ENCODE measurements at regions not wholly inside any gene's neighbourhood (a gene's known extent, or its start where the extent isn't known, plus 50 kb on each side); places are given as distances from the start of the nearest gene placed in this dataset.
"Not testable (repeated sequence)": the region's sequence is repeated elsewhere in the genome, so short reads cannot be mapped to it uniquely, and the experiment has no call there.

- H3K4me3 ChIP-seq (ENCODE audit: low read depth in 2 of 2, low read length in 1 of 2); H3K4me1 ChIP-seq (ENCODE audit: control insufficient read depth in 1 of 2, insufficient read depth in 2 of 2, low read depth in 1 of 2, low read length in 1 of 2); H2AFZ ChIP-seq (ENCODE audit: low read depth); H3K79me2 ChIP-seq (ENCODE audit: insufficient read depth); H3K27ac ChIP-seq (ENCODE audit: low read depth in 2 of 2, low read length in 1 of 2); H3K27me3 ChIP-seq (ENCODE audit: insufficient read depth); H3K4me2 ChIP-seq; H3F3A ChIP-seq (replicated peaks; ENCODE audit: insufficient read depth); H3K9me2 ChIP-seq; POLR2A ChIA-PET; H3K36me3 ChIP-seq (replicated peaks in 1 of 2; ENCODE audit: control insufficient read depth in 1 of 2, insufficient read depth in 2 of 2, low read length in 1 of 2); CTCF ChIA-PET; H3K9me3 ChIP-seq; H3K9ac ChIP-seq; H4K20me1 ChIP-seq (ENCODE audit: insufficient read depth); DNase-seq: not testable (repeated sequence)
- 61% methylated on average over 23 of the region's 29 CpGs for WGBS (ENCODE audit: low lambda C conversion rate)
These were observed 384.7 kb upstream of the DEPDC1 start for GRCh38 chr1:68881330-68882194.

GRCh38 chr1:68889471-68889870 lies 392.6 kb upstream of the DEPDC1 start:
- Histone ChIP-seq H3K9me2 (no peaks in the 10 kb centered on the region; the same call in 1 of the 2 replicates), H3F3A (replicated peaks; ENCODE audit: insufficient read depth) (no peaks in the 10 kb centered on the region), H3K27me3 (ENCODE audit: insufficient read depth) (no peaks in the 10 kb centered on the region), H2AFZ (ENCODE audit: low read depth) (no peak overlapping the region), H3K4me2 (no peak overlapping the region), H3K27ac (ENCODE audit: low read depth in 2 of 2, low read length in 1 of 2) (no peak overlapping the region), H3K9ac (no peak overlapping the region), H3K9me3 (no peaks in the 10 kb centered on the region), H3K4me3 (ENCODE audit: low read depth in 2 of 2, low read length in 1 of 2) (no peak overlapping the region), H3K4me1 (ENCODE audit: control insufficient read depth in 1 of 2, insufficient read depth in 2 of 2, low read depth in 1 of 2, low read length in 1 of 2) (no peaks in the 10 kb centered on the region; a peak in 1 of 4 replicates), H3K36me3 (replicated peaks in 1 of 2; ENCODE audit: control insufficient read depth in 1 of 2, insufficient read depth in 2 of 2, low read length in 1 of 2) (no peaks in the 10 kb centered on the region), H4K20me1 (ENCODE audit: insufficient read depth) (no peaks in the 10 kb centered on the region), H3K79me2 (ENCODE audit: insufficient read depth) (no peaks in the 10 kb centered on the region)
- ChIA-PET CTCF (no interaction called here), POLR2A (no interaction called here)
- DNase-seq, result no peak
- WGBS (ENCODE audit: low lambda C conversion rate), result 49% methylated on average over 5 of the region's 5 CpGs
- TF ChIP-seq ELF1 (IDR thresholded peaks at IDR 0.05), result no peak
- no peak for TF ChIP-seq TAF1 (IDR thresholded peaks at IDR 0.05; ENCODE audit: borderline replicate concordance, low read depth, low read length)
- TF ChIP-seq ZBTB33 (IDR thresholded peaks at IDR 0.05; ENCODE audit: borderline replicate concordance, low read depth), result no peak
- TF ChIP-seq GABPA (IDR thresholded peaks at IDR 0.05; ENCODE audit: low read depth), result no peak
- no peak for TF ChIP-seq RCOR1 (IDR thresholded peaks at IDR 0.05; ENCODE audit: low read length)
- TF ChIP-seq SMC3 (IDR thresholded peaks at IDR 0.05; ENCODE audit: low read depth, low read length), result no peak

GRCh38 chr1:68890736-68891135 lies 393.9 kb upstream of the DEPDC1 start:
- Histone ChIP-seq H3K27ac (ENCODE audit: low read depth in 2 of 2, low read length in 1 of 2) (no peak overlapping the region), H3K79me2 (ENCODE audit: insufficient read depth) (no peaks in the 10 kb centered on the region), H3K9ac (no peak overlapping the region), H4K20me1 (ENCODE audit: insufficient read depth) (no peaks in the 10 kb centered on the region), H3K36me3 (replicated peaks in 1 of 2; ENCODE audit: control insufficient read depth in 1 of 2, insufficient read depth in 2 of 2, low read length in 1 of 2) (no peaks in the 10 kb centered on the region), H3K4me1 (ENCODE audit: control insufficient read depth in 1 of 2, insufficient read depth in 2 of 2, low read depth in 1 of 2, low read length in 1 of 2) (no peaks in the 10 kb centered on the region; a peak in 1 of 4 replicates), H3K9me3 (no peaks in the 10 kb centered on the region), H3K4me3 (ENCODE audit: low read depth in 2 of 2, low read length in 1 of 2) (no peak overlapping the region), H3K9me2 (no peaks in the 10 kb centered on the region; the same call in 1 of the 2 replicates), H3K4me2 (no peak overlapping the region), H3K27me3 (ENCODE audit: insufficient read depth) (no peaks in the 10 kb centered on the region), H3F3A (replicated peaks; ENCODE audit: insufficient read depth) (no peaks in the 10 kb centered on the region), H2AFZ (ENCODE audit: low read depth) (no peak overlapping the region)
- WGBS (ENCODE audit: low lambda C conversion rate), result 40% methylated on average over 3 of the region's 3 CpGs
- TF ChIP-seq JUND (IDR thresholded peaks at IDR 0.05), result no peak
- TF ChIP-seq TEAD4 (IDR thresholded peaks at IDR 0.05; ENCODE audit: borderline replicate concordance, insufficient read depth), result no peak
- TF ChIP-seq MAX (IDR thresholded peaks at IDR 0.05; ENCODE audit: low read depth), result no peak
- TF ChIP-seq SIN3A (IDR thresholded peaks at IDR 0.05; ENCODE audit: borderline replicate concordance, low read depth, low read length), result no peak
- TF ChIP-seq FOXJ3 (CRISPR knock-in tag; IDR thresholded peaks at IDR 0.05), result no peak
- TF ChIP-seq IRF3 (IDR thresholded peaks at IDR 0.05; ENCODE audit: low read depth, low read length), result no peak
- CTCF ChIA-PET, result no interaction called here
- POLR2A ChIA-PET, result no interaction called here
- DNase-seq, result no peak

All from SK-N-SH (cell line).